ENCODE measurements at regions not wholly inside any gene's neighbourhood (a gene's known extent, or its start where the extent isn't known, plus 50 kb on each side); places are given as distances from the start of the nearest gene placed in this dataset.
"Not testable (repeated sequence)": the region's sequence is repeated elsewhere in the genome, so short reads cannot be mapped to it uniquely, and the experiment has no call there.

DNA sequence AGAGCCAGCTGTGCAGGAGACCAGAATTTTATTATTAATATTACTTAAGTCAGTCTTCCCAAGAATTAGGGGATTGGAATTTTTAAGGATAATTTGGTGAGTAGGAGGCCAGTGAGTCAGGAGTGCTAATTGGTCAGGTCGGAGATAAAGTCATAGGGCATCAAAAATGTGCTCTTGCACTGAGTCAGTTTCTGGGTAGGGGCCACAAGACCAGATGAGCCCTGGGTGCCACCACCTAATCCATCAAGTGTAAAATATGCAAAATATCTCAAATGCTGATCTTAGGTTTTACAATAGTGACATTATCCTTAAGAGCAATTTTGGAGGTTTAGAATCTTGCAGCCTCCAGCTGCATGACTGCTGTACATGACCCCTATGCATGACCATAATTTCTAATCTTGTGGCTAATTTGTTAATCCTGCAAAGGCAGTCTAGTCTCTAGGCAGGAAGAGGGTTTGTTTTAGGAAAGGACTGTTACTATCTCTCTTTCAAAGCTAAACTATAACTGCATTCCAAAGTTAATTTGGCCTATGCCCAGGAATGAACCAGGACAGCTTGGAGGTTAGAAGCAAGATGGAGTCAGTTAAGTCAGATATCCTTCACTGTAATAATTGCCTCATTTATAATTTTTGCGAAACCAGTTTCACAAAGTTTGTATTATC is 215.9 kb downstream of the RNF152 start:
- no peak for DNase-seq

DNA sequence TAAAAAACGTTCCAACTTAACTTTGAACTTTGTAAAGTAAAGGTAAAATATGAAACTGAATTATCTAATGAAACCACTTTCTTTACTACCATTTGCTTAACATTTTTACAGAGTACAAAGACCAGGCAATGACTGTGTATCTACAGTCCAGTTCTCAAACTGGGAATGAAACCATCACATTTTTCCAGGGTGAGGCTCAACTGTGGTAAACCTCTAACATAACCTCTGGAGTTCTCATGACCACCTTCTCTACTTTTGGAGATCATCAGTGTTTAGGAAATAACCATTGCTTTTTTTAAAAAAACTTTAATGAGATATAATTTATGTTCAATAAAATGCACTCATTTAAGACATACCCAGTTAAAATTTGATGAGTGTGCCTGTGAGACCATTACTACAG is 223.5 kb downstream of the RNF152 start:
- DNase-seq, result no peak

DNA sequence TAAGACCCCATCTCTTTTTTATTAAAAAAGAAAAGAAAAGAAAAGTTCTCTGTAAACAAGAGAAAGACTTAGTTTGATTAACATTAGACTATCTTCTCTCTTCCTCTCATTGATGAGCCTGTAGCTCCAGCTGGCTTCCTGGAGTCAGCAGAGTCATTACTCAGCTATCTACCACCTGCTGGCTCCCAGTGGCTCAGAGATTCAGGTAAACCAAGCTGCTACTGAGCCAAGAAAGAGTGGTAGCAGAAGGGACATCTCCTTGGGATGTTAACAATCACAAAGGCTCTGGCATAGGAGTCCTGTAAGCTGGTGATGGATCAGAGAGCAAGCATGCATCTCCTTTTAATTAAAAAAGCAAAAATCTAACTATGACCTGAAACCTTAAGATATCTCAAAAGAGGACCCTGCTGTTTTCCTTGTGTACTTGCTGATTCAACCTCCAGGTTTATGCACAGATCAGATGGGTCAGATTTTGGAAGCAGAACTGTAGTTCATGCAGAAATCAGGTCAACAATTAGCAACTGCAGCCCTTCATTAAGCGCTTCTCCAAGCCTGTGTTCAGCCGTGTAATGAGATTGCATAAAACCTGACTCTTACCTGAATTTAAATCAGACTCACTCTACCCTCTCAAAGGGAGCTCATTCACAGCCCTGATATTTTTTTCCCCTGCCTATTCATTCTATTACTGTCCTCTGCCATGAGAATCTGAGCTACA is 225.8 kb downstream of the RNF152 start:
- DNase-seq, result peak in 1 of 3 experiments; percentile 44

DNA sequence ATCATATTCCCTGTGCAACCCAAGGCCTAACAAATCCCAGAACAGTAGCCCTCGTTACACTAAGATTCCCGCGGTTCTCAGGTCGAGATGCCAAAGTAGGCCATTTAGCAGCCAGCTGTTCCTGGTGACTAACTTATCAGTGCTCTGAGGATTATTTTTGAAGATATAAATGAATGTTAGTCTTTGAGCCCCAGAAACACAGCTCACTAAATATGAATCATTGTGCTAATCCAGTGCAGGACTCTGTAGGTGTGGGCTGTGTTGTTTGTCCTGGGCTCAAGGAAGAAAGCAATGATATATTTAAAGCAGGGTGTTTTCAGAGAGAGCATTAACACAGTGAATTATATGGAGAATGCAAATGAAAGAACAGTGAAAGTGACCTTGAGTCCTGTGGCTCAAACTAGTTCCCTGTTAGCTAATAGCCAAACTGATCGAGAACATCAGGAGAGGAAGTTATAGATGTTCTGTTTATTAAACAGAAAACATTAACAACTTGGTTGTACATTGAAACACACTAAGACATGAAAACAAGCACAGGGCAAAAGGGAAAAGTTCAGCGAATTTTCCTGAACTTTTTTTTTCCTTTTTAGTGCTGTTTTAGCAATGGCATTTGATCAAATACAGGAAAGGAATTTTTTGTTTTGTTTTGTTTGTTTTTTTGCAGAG is 228.3 kb downstream of the RNF152 start:
- DNase-seq, result no peak

DNA sequence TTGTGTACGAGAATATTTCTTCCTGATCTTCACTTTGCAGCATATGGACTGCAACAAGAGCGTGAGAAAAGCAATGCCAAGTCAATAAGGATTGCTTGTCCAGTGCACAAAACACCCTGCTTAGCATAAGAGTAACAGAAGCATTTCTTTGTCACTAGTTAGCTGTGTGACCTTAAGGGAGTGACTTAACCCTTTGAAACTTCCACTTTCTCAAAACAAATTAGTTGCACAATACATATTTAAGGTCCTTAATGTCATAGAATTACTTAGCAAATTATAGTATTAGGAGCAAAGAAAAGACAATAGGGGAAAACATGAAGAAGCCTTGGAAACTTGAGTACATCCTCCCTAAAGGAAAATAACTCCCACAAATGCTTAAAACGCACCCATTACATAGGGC is 230.1 kb downstream of the RNF152 start:
- no peak for DNase-seq

DNA sequence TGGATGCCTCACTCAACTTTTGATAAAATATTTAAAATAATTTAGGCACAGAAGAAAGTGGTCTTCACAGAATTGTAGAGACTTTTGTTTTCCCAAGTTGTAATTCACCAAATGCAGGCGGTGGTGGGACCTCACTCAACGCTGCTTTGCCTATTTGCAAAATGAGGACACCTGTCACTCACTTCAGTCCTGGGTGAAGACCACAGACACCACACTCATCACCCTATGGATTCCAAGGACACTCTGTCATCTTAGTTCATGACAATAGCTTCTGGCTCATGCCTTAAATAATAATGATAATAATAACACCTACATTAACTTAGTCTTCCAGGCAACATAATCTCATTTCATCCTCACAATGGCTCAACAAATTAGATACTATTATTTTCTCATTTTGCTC is 234.4 kb downstream of the RNF152 start:
- no peak for DNase-seq

DNA sequence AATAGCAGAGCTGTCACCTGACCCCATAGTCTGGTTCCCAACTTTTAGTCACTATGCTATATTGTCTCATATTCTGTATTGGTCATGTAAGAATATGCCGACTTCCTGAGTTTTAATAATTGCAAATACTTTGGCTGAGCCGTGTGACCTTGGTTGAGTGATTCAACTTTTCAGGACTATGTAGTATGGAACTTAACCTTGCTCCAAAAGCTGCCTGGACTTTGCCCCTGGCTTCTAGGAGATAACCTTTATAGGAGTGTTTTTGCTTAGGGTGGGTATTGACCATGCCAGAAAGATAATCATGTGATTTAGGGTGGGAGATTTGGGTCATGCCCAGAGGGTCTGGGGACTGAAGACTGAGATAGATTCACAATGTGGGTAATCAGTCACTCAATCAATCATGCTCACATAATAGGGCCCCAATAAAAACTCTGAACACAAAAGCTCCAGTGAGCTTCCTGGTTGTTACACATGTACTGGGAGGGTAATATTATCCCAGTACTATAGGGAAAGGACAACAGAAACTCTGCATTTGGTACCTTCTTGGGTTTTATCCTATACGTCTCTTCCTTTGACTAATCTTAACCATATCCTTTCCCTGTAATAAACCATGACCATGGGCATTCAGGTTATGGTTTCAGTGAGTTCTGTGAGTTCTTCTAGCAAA is 235.6 kb downstream of the RNF152 start:
- DNase-seq, result no peak

DNA sequence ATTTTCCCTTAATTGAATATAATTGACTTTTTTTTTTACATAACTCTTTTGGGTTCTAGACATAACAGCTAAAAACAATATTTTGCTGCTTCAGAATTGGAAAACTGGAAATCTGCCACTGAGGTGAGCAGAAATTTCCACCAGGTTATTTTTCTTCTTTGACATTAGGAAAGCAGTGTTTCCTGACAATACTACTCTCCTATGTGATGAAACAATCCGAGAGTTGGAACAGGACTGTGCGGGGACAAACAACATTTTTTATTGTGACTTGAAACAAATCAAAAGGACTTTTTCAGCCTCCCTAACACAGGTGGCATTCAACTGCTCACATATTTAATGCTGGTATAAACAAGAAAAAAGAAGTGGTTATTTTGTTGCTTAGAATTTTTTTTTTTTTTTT is 237.2 kb downstream of the RNF152 start:
- no peak for DNase-seq

DNA sequence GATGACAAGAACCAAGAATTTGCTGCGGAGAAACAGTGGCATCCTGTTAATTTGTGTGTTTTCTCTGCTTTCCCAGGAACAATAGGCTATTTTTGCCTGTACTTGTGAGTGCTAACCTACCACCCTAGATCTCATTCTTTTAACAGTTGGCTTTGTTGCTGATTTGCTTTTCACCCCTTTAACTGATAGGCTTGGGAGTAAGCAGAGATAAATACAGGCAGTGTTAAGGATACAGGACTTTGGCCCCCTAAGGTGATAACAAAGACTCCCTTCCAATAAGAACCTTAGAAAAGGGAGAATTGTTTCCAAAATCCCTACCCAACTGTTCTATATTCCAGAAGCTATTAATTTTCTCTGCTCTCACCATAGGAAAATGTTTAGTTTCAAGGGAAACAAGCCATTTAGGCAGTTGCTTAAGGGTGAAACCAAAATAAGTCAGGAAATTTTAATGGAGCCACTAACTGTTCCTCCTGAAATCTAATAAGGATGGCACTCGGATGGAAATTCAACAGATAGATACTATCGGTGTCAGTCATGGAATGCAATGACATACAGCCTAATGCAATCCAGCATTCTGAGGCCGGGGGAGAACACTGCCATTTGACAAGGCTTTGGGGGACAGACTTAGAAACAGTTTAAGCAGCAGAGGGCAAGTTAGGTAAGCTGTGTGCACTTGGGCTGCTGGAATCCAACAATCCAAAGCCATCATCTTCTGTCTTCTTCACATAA is 238.8 kb downstream of the RNF152 start:
- no peak for DNase-seq

DNA sequence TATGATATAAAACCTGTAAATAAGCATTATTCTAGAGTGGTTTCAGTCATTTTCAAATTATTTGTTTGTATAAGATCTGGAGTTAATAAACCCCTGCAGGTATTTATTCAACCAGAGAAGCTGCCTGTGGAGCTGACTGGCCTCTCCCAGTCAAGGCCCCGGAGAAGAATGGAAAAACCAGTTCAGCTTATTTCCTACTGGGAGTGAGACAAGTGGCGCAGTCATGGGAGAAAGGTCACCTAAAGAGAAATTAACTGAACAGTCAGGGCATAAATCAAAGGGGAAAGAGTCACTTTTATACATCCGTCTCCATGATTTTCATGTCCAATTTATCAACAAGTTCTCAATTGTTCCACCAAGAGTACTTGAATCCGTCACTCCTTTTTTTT is 240.9 kb downstream of the RNF152 start:
- peak in 2 of 3 experiments; percentile 61 to 91 for DNase-seq

DNA sequence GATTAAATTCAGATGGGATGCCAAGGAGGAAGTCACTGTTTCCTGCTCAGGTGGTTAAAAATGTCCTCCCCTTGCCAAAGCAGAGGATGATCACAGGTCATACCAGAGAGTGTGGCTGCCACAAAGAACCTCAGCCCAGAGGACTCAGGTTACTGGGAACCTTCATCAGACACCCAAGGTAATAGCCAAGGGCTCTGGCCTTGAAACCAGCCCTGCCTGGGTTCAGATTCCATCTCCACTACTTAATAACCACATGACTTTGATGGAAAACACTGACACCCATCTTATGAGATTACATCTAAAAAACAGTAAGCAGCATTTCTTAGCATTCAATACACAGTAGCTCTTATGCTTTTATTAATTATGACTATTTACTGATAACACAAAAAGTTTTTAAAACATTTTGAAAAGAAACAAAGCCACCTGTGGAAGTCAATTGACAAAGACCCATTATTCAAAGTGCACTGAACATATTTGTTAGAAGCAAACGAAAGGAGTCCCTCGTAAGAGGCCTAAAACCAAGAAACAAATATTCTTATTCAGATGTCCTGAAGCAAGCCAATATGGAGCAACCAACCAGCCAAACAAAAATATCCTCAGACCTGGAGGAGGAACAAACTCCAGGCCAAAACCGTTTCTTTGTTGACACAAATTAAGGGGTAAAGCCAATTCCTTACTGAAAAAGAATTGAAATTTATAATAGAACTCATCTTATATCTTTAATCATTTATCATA is 241.5 kb downstream of the RNF152 start:
- DNase-seq, result peak in 1 of 3 experiments; percentile 81

DNA sequence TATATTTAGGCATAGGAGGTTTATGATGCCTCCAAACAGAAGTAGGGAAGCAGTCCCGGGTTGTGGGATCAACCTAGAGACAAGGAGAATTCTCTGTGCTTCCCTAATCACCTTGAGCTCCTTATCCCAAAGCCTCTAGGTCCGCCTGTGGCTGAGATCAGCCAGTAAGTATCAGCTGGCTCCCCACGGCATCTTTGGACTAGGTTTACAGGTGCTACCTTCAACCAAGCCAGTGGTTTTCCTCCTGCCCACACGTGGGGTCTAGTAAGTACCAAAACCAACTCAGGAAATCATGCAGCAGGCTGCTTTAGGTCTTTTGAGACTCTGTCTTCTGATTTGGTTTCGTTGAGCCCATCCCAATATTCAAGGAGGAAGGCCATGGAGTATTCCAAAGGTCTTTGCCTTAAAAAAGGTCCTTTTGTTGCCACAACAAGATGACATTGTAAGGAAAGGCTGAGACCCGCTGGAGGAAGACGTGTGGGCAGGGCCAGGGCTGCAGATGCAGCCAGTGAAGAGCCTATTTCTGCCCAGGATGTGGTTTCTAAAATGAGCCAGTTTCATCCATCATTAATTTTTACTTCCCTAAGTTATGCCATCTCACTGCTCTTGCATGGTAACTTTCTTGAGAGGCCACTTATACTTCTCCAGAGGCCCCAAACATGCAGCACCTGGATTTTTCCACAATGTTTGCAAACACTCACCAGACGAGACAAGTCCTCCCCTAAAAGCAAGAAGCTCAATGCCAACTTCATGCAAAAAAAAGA is 248.7 kb downstream of the RNF152 start:
- DNase-seq, result peak; percentile 67 to 95 (median 71)

DNA sequence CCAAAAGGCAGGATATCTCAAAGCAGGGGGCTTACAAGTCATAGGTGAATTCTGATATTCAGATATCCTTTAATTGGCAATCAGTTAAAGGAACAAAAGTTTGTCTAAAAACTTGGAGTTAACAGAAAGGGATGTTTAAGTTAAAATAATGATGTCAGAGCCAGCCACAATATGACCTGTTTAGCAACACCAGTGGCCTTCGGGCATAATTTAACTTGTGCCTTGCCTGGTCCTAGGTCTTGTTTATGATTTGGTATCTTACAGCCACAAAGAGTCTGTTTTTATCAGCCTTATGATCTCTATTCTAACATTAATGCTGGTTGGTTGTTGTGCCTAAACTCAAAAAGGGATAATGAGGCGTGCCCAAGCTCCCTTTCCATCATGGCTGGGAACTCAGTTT is 252.9 kb downstream of the RNF152 start:
- no peak for DNase-seq

DNA sequence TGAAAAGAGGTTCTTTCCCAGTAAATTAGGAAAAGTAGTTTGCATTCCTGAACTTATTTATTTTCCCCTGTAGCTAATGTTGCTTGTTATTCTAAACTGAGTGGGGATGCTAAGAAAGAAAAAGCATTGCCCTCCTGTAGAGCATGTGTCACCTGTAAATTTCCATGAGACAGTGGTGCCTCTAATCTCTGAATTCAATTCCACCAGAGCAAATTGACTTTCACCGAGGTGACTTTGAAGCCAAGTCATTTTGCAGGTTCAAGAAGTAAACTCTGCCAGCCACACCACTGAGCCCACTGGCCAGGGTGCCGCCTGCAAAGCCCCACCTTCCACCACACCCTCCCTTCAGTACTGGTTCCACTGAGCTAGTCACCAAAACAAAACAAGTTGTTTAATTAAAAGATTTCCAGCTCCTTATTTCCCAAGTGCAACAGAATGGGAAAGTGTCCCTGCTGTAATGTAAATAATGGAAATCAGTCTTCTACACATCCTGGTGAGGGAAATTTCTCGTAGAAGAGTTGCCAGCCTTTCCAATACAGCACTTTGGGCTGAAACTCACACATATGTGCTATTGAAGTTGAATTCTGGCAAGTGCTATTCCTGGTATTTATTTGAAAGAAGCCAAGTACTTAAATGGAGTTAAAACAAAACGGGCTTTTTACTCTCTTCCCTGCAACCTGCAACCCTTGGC is 254.8 kb downstream of the RNF152 start:
- peak in 1 of 3 experiments; percentile 37 for DNase-seq

DNA sequence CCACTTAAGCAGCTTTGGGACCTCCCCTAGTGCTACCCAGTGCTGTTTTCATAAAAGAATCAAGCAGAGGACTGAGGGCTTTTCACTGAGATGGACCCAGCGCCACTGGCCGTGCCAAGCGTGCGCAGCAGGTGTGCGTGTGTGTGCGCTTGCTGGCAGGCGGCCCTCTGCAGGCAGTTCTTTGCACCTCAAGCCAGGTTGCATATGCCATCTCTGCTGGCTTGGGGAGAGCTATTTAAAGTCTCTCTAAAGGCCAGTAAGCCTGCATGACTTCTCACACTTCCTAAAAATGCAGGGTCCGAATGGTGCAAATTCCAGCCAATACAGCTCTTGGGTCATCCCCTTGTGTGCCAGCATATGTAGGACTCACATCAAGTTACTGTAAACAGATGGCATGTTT is 255.5 kb downstream of the RNF152 start:
- DNase-seq, result peak in 2 of 3 experiments; percentile 38 to 55

DNA sequence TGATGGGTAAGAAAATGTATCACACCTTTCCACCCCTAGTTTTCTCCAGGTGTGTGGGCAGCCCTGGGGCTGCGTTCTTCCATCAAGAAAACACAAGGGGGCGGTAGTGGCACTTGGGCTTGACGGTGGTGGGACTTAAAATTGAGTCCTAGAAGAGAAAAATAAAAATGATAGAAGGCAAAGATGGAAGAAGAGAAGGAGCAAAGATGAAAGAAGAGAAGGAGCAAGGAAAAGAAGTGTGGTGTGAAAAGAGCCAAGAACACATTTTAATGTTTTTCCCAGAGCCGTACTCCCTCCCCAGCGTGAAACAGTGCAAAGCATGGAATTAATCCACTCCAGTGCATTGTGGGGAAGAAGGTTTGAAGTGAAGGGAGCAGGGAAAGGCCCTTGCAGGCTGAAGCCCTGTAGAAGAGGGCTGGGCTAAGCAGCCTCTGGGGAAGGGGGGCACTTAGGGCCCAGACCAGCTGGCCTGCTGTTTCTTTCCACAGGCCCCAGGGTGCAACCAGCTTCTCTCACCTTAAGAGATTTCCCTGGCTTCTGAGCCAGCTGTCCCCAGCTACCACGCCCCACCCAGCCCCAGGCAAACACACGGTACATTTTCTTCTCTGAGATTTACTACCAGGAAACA is 256.8 kb downstream of the RNF152 start:
- peak; percentile 70 to 98 (median 93) for DNase-seq

DNA sequence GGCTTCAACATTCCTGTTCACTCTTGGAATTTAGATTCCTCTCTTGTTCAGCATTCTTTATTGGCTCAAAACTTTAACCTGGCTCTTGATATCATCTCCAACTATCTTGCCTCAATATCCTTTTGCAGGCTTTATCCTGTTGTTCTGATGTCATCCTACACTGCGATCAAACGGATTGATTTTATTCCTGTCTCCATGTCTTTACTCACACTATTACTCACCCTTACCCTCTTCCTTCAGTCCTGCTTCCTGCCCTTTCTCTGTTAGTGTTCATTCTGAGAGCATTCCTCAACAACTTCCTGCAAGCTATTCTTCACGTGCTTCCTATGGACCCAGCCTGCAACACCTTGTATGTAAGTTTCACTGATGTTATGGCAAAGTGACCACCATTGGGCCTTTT is 264.7 kb downstream of the RNF152 start:
- no peak for DNase-seq

DNA sequence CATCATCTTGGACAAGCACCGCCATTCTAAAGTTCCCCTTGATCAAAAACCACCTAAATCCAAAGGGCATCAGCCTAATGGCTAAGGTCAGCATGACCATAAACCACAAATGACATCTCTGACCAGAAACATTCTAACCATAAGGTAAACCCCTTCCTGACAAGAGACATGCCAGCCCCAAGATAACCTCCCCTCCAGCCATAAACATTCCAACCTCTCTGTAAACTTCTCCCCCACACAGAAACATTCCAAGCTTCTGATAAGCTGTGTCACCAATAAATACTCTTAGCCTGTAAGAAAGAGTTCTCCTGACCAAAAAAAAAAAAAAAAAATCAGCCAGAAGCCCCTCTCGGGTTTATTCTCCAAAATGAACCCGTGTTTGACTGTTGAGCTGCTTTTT is 268.2 kb downstream of the RNF152 start:
- not testable (repeated sequence) for DNase-seq

DNA sequence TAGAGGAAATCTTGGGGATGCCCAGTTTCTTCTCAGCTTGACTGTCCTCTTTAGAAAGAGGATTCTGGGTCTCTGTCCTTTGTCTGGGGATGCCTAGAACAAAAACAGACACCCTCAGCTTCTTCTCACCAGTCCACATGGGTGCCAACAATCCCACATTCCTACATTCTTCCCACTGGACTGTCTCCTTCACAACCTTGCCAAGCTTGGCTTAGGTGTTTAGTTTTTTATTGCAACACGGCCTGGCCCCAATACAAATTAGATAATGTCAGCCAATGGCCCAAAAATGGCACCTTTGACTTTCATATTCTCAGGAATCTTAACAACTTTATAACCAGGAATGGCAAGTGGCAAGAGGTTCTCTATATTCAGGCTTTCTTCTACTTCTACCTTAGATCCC is 273.0 kb downstream of the RNF152 start:
- DNase-seq, result no peak

DNA sequence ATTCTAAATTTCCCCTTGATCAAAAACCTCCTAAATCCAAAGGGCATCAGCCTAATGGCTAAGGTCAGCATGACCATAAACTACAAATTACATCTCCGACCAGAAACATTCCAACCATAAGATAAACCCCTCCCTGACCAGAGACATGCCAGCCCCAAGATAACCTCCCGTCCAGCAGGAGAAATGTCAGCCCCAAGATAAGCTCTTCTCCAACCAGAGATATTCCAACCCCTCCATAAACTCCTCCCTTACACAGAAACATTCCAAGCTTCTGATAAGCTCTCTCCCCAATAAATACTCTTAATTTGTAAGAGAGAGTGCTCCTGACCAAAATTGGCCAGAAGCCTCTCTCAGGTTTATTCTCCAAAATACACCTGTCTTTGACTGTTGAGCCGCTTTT is 274.0 kb downstream of the RNF152 start:
- DNase-seq, result no peak
